ENCODE measurements at regions not wholly inside any gene's neighbourhood (a gene's known extent, or its start where the extent isn't known, plus 50 kb on each side); places are given as distances from the start of the nearest gene placed in this dataset.

DNA sequence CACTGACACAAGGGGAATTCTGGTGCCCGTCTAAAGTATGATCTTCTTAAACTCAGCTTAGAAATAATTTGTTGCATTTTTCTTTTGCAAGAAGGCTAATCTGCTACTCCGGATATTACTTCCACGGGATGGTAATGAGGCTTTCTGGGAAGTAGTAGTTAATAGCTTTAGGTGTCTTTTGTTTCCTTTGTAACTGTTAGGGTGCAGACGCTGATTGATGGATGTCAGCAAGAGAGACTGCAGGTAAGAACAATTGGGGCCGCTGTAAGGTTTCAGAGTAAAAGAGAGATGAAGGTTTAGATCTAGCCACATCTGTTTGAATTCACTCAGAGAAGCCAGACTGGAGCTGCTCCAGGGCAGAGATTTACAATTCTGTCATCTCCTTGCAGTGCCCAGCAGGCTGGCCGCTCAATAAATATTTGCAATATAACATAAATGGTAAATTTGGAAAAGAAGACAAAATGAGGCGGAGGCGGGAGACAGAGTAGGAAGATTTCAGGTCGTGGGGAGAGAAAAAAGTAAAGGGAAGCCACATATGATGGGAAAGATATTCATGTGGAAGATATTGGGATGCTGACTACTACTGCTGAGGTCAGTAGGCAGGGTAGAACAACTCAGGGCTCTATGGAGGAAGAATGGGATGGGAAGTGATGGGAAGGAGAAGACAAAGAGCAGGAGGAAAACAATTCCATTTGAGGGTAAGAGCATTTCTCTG, 320.5 kb downstream of the AASDHPPT start:
- DNase-seq (ENCODE audit: low spot score in 2 of 2) = no peak
- Histone ChIP-seq H3K27ac (no peak overlapping the region), H3K4me1 (no peaks in the 10 kb centered on the region), H3K36me3 (peaks cover 3% of the 10 kb centered on the region), H3K27me3 (no peaks in the 10 kb centered on the region), H3K9me3 (peaks cover 0 to 16% of the 10 kb centered on the region in 2 donors), H3K4me3 (no peak overlapping the region)
- no peak for TF ChIP-seq POLR2A (IDR thresholded peaks at IDR 0.05)
- TF ChIP-seq, protein P1, sequence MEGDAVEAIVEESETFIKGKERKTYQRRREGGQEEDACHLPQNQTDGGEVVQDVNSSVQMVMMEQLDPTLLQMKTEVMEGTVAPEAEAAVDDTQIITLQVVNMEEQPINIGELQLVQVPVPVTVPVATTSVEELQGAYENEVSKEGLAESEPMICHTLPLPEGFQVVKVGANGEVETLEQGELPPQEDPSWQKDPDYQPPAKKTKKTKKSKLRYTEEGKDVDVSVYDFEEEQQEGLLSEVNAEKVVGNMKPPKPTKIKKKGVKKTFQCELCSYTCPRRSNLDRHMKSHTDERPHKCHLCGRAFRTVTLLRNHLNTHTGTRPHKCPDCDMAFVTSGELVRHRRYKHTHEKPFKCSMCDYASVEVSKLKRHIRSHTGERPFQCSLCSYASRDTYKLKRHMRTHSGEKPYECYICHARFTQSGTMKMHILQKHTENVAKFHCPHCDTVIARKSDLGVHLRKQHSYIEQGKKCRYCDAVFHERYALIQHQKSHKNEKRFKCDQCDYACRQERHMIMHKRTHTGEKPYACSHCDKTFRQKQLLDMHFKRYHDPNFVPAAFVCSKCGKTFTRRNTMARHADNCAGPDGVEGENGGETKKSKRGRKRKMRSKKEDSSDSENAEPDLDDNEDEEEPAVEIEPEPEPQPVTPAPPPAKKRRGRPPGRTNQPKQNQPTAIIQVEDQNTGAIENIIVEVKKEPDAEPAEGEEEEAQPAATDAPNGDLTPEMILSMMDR (IDR thresholded peaks at IDR 0.05) = no peak
- no peak for TF ChIP-seq POLR2AphosphoS5 (IDR thresholded peaks at IDR 0.05)
- intact Hi-C loops (cut with DNase I; ENCODE audit: low total_unique reads) = no loop called here

DNA sequence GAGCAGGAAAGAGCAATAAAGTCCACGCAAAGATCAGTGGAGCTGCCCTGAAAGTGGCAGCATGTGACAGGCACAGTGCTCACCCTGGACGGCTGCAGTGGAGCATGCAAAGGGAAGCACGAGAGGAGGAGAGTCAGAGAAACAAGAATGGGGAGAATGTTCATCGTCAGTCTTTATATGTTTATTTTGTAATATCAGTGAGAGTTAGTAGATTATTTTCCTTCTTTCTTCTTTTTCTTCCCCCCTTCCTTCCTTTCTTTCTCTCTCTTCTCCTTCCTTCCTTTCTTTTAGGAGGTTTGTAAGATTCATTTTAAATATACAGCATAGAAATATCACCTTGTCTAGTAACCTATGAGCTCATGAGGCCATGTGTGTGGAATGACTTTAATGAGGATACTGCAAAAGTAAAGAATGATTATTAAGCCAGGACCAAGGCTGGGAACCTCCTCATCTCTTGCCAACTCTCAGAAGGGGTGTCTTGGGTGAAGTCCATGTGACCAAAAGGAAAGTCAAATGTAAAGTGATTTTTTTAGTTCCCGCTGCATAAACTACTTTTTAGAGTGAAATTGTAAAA, 321.1 kb downstream of the AASDHPPT start:
- H3K27me3 ChIP-seq = no peaks in the 10 kb centered on the region
- intact Hi-C loops (cut with DNase I; ENCODE audit: low total_unique reads) = no loop called here
- peaks cover 0 to 16% of the 10 kb centered on the region in 2 donors for H3K9me3 ChIP-seq
- TF ChIP-seq, protein P1 (IDR thresholded peaks at IDR 0.05) = no peak
- TF ChIP-seq POLR2A (IDR thresholded peaks at IDR 0.05) (no peak), POLR2AphosphoS5 (IDR thresholded peaks at IDR 0.05) (no peak)
- no peaks in the 10 kb centered on the region for H3K4me1 ChIP-seq
- H3K27ac ChIP-seq = no peak overlapping the region
- DNase-seq (ENCODE audit: low spot score in 2 of 2) = no peak
- peaks cover 7% of the 10 kb centered on the region for H3K36me3 ChIP-seq
- H3K4me3 ChIP-seq = no peak overlapping the region

DNA sequence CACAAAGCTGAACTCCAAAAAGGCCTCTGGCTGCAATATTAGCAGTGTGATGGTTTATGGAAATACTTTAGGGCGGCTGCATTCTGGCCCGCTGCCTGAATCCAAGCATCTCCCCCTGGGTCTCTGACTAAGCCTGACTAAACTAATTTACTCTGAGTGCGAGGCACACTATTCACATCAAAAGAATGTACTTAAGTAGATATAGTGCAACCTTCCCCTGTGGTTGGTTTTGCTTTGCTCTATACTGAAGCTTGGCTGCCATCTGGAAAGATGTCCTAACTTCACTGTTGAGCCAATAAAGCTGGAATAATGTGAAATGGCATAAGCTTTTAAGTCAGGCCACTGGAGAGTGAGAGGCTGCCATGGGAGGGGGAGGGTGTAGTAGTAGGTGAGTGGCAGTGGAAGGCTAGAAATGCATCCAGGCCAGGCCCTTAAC, 321.6 kb downstream of the AASDHPPT start:
- peaks cover 7% of the 10 kb centered on the region for H3K36me3 ChIP-seq
- H3K4me3 ChIP-seq = no peak overlapping the region
- H3K4me1 ChIP-seq = no peaks in the 10 kb centered on the region
- no peak overlapping the region for H3K27ac ChIP-seq
- no peaks in the 10 kb centered on the region for H3K27me3 ChIP-seq
- no peak for DNase-seq (ENCODE audit: low spot score in 2 of 2)
- H3K9me3 ChIP-seq = peaks cover 0 to 16% of the 10 kb centered on the region in 2 donors
- intact Hi-C loops (cut with DNase I; ENCODE audit: low total_unique reads) = no loop called here
- TF ChIP-seq POLR2AphosphoS5 (IDR thresholded peaks at IDR 0.05) = no peak

DNA sequence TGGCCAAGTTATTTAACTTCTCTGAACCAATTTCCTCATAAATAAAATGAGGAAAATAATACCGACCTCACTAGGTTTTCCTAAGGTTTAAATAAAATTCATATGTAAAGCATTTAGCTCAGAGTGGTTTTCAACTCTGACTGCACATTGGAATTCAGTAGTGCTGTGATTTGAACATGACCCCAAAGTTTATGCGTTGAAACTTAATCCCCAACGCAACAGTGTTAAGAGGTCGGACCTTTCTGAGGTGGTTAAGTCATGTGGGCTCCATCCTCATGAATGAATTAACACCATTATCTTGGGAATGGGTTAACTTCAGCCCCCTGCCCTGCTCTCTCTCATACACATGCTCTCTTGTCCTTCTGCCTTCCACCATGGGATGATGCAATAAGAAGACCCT, 322.2 kb downstream of the AASDHPPT start:
- Histone ChIP-seq H3K27me3 (no peaks in the 10 kb centered on the region), H3K4me3 (no peak overlapping the region), H3K36me3 (peaks cover 7% of the 10 kb centered on the region), H3K9me3 (peaks cover 0 to 16% of the 10 kb centered on the region in 2 donors), H3K27ac (no peak overlapping the region), H3K4me1 (no peaks in the 10 kb centered on the region)
- intact Hi-C loops (cut with DNase I; ENCODE audit: low total_unique reads) = no loop called here
- DNase-seq (ENCODE audit: low spot score in 2 of 2) = no peak
- TF ChIP-seq POLR2AphosphoS5 (IDR thresholded peaks at IDR 0.05) = no peak
- no peak for TF ChIP-seq POLR2A (IDR thresholded peaks at IDR 0.05)
- TF ChIP-seq, protein P1 (IDR thresholded peaks at IDR 0.05) = no peak

DNA sequence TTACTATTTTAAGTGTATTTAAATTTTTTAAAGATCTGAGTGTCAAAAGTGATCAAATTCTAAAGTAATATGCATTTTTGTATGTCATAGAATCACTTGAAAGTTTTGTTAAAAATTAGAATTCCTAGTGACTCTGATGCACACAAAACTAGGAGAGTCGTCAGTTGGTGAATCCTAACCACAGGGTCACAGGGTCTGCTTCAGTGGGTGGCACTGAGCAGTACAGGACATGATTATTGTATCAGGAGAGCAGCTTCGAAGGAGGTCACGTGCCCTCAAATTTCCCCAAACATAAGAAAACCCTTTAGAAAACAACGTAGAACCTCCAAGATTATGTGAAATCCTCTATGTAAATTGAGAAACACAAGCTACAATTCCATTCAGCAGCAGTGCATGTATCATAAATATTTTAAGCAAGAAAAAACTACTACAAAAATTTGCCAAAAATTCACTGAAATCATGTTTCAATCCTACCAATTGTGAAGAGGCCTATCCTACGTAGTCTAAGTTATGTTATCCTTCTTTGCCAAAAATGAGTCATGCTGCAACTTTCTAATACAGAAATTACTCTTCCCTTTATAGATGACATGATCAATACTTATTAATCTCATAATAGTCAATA, 323.6 kb downstream of the AASDHPPT start:
- H3K4me3 ChIP-seq = no peak overlapping the region
- peaks cover 0 to 4% of the 10 kb centered on the region in 2 donors for H3K9me3 ChIP-seq
- no peak overlapping the region for H3K27ac ChIP-seq
- intact Hi-C loops (cut with DNase I; ENCODE audit: low total_unique reads) = no loop called here
- no peaks in the 10 kb centered on the region for H3K27me3 ChIP-seq
- TF ChIP-seq, protein P1 (IDR thresholded peaks at IDR 0.05) = no peak
- no peak for TF ChIP-seq POLR2AphosphoS5 (IDR thresholded peaks at IDR 0.05)
- TF ChIP-seq POLR2A (IDR thresholded peaks at IDR 0.05) = no peak
- no peaks in the 10 kb centered on the region for H3K4me1 ChIP-seq
- DNase-seq (ENCODE audit: low spot score in 2 of 2) = no peak
- peaks cover 7% of the 10 kb centered on the region for H3K36me3 ChIP-seq

Data from breast epithelium (tissue), 4 donors.